ENCODE measurements at regions not wholly inside any gene's neighbourhood (a gene's known extent, or its start where the extent isn't known, plus 50 kb on each side); places are given as distances from the start of the nearest gene placed in this dataset.

- H2BK20ac ChIP-seq (ENCODE audit: low read length) = no peak overlapping the region
- H3K4ac ChIP-seq (replicated peaks; ENCODE audit: insufficient read length, low read depth, low read length) = peak overlapping the region; percentile 66
- no peak overlapping the region; the same call in 1 of the 2 replicates for H2BK12ac ChIP-seq (ENCODE audit: low read depth, low read length)
- DNase-seq (ENCODE audit: low read depth in 1 of 2, low spot score in 2 of 2) = peak in 1 of 2 experiments; percentile 33
- H3K36me3 ChIP-seq (ENCODE audit: control insufficient read depth in 2 of 4, insufficient read depth in 4 of 4, low read length in 3 of 4) = no peaks in the 10 kb centered on the region; a peak in 1 of 8 replicates
- H4K8ac ChIP-seq (ENCODE audit: extremely low read depth, insufficient read depth, low read length) = no peak overlapping the region
- H3K4me3 ChIP-seq (ENCODE audit: extremely low read depth in 1 of 4, insufficient read depth in 2 of 4, low read depth in 3 of 4, low read length in 4 of 4) = no peak overlapping the region
- H2BK120ac ChIP-seq (replicated peaks; ENCODE audit: low read depth, low read length) = no peak overlapping the region
- no peak overlapping the region; the same call in 1 of the 2 replicates for H2BK15ac ChIP-seq (ENCODE audit: low read length)
- no peak for FAIRE-seq
- CTCF ChIA-PET (ENCODE audit: partially characterized antibody) = no interaction called here
- no peaks in the 10 kb centered on the region for H3K23me2 ChIP-seq (ENCODE audit: low read depth, low read length)
- H4K91ac ChIP-seq (replicated peaks; ENCODE audit: insufficient read length, low read length) = no peak overlapping the region
- H3K27me3 ChIP-seq (replicated peaks in 1 of 4; ENCODE audit: control insufficient read depth in 3 of 4, extremely low read depth in 1 of 4, insufficient read depth in 3 of 4, low read length in 3 of 4) = no peaks in the 10 kb centered on the region; a peak in 2 of 7 replicates
- WGBS, 2 experiments (ENCODE audit: extremely low coverage in 1 of 2, insufficient coverage in 1 of 2, insufficient read length in 1 of 2, insufficient replicate concordance in 2 of 2, low coverage in 1 of 2, low lambda C conversion rate in 2 of 2, missing lambda C conversion rate in 1 of 2) = 93% methylated on average over 4 of the region's 4 CpGs; no CpG with 5 or more reads in 1 of the 2 experiments
- no peak overlapping the region for H2BK5ac ChIP-seq (ENCODE audit: low read depth, low read length)
- no peak overlapping the region for H2AFZ ChIP-seq (ENCODE audit: low read length)
- H3K9me3 ChIP-seq (ENCODE audit: insufficient read depth in 2 of 2, low read depth in 1 of 2, low read length in 1 of 2) = no peaks in the 10 kb centered on the region
- H3K14ac ChIP-seq (ENCODE audit: insufficient read length) = no peak overlapping the region
- H4K5ac ChIP-seq (ENCODE audit: insufficient read length, low read depth, low read length) = no peak overlapping the region
- no peaks in the 10 kb centered on the region for H3K79me2 ChIP-seq (ENCODE audit: control insufficient read depth in 1 of 2, insufficient read depth in 2 of 2, low read length in 2 of 2)
- no peak overlapping the region for H3K23ac ChIP-seq (ENCODE audit: insufficient read length)
- POLR2A ChIA-PET (ENCODE audit: partially characterized antibody) = no interaction called here
- H4K20me1 ChIP-seq (replicated peaks in 1 of 2; ENCODE audit: control insufficient read depth in 1 of 2, insufficient read depth in 2 of 2, low read length in 2 of 2) = no peaks in the 10 kb centered on the region
- H3K56ac ChIP-seq (replicated peaks; ENCODE audit: insufficient read length, low read depth, low read length) = no peak overlapping the region
- H3K9ac ChIP-seq (replicated peaks in 1 of 4; ENCODE audit: extremely low read depth in 1 of 4, low read depth in 3 of 4, low read length in 3 of 4) = no peak overlapping the region
- H2AK5ac ChIP-seq (ENCODE audit: low read depth, low read length) = no peak overlapping the region
- peaks cover 0 to 3% (median 0%) of the 10 kb centered on the region in 4 experiments; a peak in 1 of 7 replicates for H3K4me1 ChIP-seq (replicated peaks in 1 of 4; ENCODE audit: control insufficient read depth in 3 of 4, insufficient read depth in 4 of 4, low read length in 3 of 4)
- no peak overlapping the region for H3K4me2 ChIP-seq (ENCODE audit: insufficient read depth in 1 of 2, low read depth in 2 of 2, low read length in 2 of 2)
- no peaks in the 10 kb centered on the region for H3K79me1 ChIP-seq (ENCODE audit: low read depth, low read length)
- H3K27ac ChIP-seq (ENCODE audit: low read depth, low read length) = no peak overlapping the region
- no peak overlapping the region for H3K18ac ChIP-seq (ENCODE audit: extremely low read depth, low read length)
- no peak for TF ChIP-seq BACH1 (IDR thresholded peaks at IDR 0.05; ENCODE audit: low read length)
- no peak for TF ChIP-seq CHD1 (IDR thresholded peaks at IDR 0.05; ENCODE audit: low read depth, low read length)
- TF ChIP-seq JUND (IDR thresholded peaks at IDR 0.05; ENCODE audit: low read length) = no peak
- no peak for TF ChIP-seq ZNF274 (IDR thresholded peaks at IDR 0.05; ENCODE audit: borderline replicate concordance, extremely low read depth, low read length)
- no peak for TF ChIP-seq CTCF (IDR thresholded peaks at IDR 0.05; ENCODE audit: control extremely low read depth in 1 of 3, insufficient read depth in 1 of 3, low read depth in 1 of 3, low read length in 3 of 3)
- no peak for TF ChIP-seq E2F6 (IDR thresholded peaks at IDR 0.05)
- TF ChIP-seq RBBP5 (IDR thresholded peaks at IDR 0.05; ENCODE audit: borderline replicate concordance, low read depth, low read length) = no peak
- no peak for TF ChIP-seq POLR2A (IDR thresholded peaks at IDR 0.05; ENCODE audit: control extremely low read depth in 1 of 2, low read depth in 2 of 2, low read length in 2 of 2)
- no peak for TF ChIP-seq ATF2 (IDR thresholded peaks at IDR 0.05; ENCODE audit: low read length)
- TF ChIP-seq ASH2L (IDR thresholded peaks at IDR 0.05; ENCODE audit: low read length) = no peak
These were observed 53.6 kb upstream of the RFX8 start for GRCh38 chr2:101528501-101528900.

All from H1 (cell line).